ENCODE measurements at regions not wholly inside any gene's neighbourhood (a gene's known extent, or its start where the extent isn't known, plus 50 kb on each side); places are given as distances from the start of the nearest gene placed in this dataset.

DNA sequence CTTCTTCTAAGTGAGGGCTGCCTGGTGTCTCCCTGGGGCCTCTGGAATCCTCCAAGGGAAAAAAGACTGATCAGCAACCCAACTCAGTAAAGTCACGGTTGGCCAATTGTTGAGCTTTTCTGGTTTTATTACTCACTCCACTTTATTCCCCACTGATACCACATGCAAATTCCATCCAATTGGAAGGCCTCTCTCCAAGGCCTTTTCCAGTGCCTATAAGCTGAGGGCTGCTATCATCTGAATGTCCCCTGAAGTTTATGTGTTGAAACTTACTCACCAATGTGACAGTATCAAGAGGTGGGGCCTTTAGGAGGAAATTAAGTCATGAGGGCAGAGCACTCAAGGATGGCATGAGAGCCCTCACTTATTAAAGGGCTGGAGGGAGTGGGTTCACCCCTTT, 463.3 kb downstream of the BUD13 start:
- TF ChIP-seq, protein P1, sequence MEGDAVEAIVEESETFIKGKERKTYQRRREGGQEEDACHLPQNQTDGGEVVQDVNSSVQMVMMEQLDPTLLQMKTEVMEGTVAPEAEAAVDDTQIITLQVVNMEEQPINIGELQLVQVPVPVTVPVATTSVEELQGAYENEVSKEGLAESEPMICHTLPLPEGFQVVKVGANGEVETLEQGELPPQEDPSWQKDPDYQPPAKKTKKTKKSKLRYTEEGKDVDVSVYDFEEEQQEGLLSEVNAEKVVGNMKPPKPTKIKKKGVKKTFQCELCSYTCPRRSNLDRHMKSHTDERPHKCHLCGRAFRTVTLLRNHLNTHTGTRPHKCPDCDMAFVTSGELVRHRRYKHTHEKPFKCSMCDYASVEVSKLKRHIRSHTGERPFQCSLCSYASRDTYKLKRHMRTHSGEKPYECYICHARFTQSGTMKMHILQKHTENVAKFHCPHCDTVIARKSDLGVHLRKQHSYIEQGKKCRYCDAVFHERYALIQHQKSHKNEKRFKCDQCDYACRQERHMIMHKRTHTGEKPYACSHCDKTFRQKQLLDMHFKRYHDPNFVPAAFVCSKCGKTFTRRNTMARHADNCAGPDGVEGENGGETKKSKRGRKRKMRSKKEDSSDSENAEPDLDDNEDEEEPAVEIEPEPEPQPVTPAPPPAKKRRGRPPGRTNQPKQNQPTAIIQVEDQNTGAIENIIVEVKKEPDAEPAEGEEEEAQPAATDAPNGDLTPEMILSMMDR (IDR thresholded peaks at IDR 0.05; ENCODE audit: low read depth, low read length, poor library complexity, severe bottlenecking): no peak
- TF ChIP-seq EZH2phosphoT487 (IDR thresholded peaks at IDR 0.05; ENCODE audit: borderline replicate concordance, low read length): no peak

Data from DOHH2 (cell line).